HUES48 (cell line): ENCODE measurements at regions not wholly inside any gene's neighbourhood (a gene's known extent, or its start where the extent isn't known, plus 50 kb on each side); places are given as distances from the start of the nearest gene placed in this dataset.

ENCODE experiments used
- H3K27ac ChIP-seq: one replicate; pipeline ENCODE4 v1.7.0; 2013; ENCODE audit warnings: low read depth, low read length, inconsistent platforms
- H3K27me3 ChIP-seq: 2 replicates; pipeline ENCODE4 v1.6.1; 2013; ENCODE audit warnings: mild to moderate bottlenecking, low read length; ENCODE audit not compliant: control insufficient read depth, insufficient read depth
- H3K36me3 ChIP-seq: 2 replicates; pipeline ENCODE4 v1.6.1; 2013; ENCODE audit warnings: low read length; ENCODE audit not compliant: control insufficient read depth, insufficient read depth
- H3K4me1 ChIP-seq: 2 replicates; pipeline ENCODE4 v1.6.1; 2013; ENCODE audit warnings: mild to moderate bottlenecking, low read length; ENCODE audit not compliant: control insufficient read depth, insufficient read depth
- H3K4me3 ChIP-seq: 2 replicates; pipeline ENCODE4 v1.5.1; 2013; ENCODE audit warnings: mild to moderate bottlenecking, low read depth, low read length
- H3K9ac ChIP-seq: 2 replicates; pipeline ENCODE4 v1.6.1; 2013; ENCODE audit warnings: mild to moderate bottlenecking, low read depth, low read length, moderate library complexity
- H3K9me3 ChIP-seq: 2 replicates; pipeline ENCODE4 v1.6.1; 2013; ENCODE audit warnings: low read length; ENCODE audit not compliant: control insufficient read depth, insufficient read depth

DNA sequence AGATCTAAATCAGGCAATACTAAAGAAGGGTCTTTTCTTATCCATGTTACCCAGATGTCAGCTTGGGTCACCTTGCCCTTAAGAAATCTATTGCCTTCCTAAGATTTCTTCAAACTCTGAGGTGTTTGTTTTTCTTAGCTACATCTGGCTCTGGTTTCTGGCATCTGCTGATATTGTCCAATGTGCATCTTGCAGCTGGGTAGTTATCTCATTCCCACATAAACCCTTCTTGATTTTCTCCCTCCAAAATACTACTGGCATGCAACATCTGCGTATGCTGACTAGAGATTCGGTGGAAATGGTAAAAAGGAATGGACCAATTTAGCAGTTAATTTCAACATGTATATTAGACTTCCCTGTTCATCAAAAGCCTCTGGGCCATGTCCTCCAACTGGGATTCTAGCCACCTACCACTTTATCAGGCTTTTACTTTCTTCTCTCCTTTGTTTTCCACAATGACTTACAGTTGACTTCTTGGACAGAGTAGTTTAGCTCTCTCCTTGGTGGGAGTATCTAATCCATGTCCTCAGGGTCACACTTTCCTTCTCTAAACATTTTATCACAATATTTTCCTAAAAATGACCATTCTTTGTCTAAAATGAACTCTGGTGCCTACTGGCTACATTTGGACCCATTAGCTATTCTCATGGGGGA is 324.8 kb upstream of the FAR2 start:
- H3K27me3 ChIP-seq = no peaks in the 10 kb centered on the region
- H3K4me3 ChIP-seq = no peak overlapping the region
- no peaks in the 10 kb centered on the region for H3K36me3 ChIP-seq
- H3K9ac ChIP-seq = no peak overlapping the region
- H3K4me1 ChIP-seq = no peaks in the 10 kb centered on the region
- H3K27ac ChIP-seq = no peak overlapping the region
- H3K9me3 ChIP-seq = no peaks in the 10 kb centered on the region

DNA sequence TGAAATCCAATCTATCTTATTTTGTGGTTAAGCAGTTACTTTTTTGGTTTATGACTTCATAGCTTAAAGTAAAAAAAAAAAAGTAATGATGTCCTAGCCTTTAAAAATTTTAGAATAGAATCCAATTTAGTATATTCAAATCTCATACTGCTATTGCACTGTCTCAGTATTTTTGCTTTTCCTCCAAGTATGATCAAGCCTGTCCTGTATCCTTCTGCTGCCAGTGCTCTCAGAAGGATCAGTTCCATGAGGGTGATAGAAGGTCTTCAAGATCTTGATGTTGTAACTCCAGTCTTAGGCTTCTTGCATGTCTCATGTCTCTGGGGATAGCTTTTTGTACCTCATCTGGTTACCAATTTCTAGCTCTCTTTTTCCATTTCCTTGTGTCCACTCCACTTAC is 324.2 kb upstream of the FAR2 start:
- H3K27ac ChIP-seq = no peak overlapping the region
- no peaks in the 10 kb centered on the region for H3K27me3 ChIP-seq
- no peaks in the 10 kb centered on the region for H3K9me3 ChIP-seq
- H3K9ac ChIP-seq = no peak overlapping the region
- H3K4me1 ChIP-seq = no peaks in the 10 kb centered on the region
- H3K36me3 ChIP-seq = no peaks in the 10 kb centered on the region
- H3K4me3 ChIP-seq = no peak overlapping the region

DNA sequence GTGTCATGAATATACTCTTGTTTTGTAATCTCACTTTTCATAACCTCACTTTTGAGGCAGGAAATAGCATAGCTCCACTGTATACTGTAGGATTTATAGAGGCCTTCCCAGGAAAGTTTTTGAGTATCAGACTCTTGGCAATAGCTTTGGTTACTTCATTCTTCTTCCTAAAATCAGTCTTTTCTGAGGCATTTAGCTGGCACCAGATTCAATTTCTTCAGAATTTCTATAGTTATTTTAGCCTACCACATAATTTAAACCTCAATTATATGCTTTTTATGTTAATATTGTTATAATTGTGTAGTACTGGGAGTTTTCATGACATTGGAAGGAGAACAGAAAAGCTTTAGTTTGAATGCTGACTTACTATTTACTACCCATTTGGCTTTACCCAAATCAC is 322.3 kb upstream of the FAR2 start:
- H3K27me3 ChIP-seq = no peaks in the 10 kb centered on the region
- H3K9ac ChIP-seq = no peak overlapping the region
- no peak overlapping the region for H3K27ac ChIP-seq
- H3K9me3 ChIP-seq = no peaks in the 10 kb centered on the region
- H3K4me3 ChIP-seq = no peak overlapping the region
- H3K4me1 ChIP-seq = no peaks in the 10 kb centered on the region
- H3K36me3 ChIP-seq = no peaks in the 10 kb centered on the region

GRCh38 chr12:28827861-28828260 is 321.2 kb upstream of the FAR2 start:
- H3K36me3 ChIP-seq = no peaks in the 10 kb centered on the region
- H3K27ac ChIP-seq = no peak overlapping the region
- H3K4me1 ChIP-seq = no peaks in the 10 kb centered on the region
- no peak overlapping the region for H3K4me3 ChIP-seq
- H3K27me3 ChIP-seq = no peaks in the 10 kb centered on the region
- H3K9ac ChIP-seq = no peak overlapping the region
- H3K9me3 ChIP-seq = no peaks in the 10 kb centered on the region

DNA sequence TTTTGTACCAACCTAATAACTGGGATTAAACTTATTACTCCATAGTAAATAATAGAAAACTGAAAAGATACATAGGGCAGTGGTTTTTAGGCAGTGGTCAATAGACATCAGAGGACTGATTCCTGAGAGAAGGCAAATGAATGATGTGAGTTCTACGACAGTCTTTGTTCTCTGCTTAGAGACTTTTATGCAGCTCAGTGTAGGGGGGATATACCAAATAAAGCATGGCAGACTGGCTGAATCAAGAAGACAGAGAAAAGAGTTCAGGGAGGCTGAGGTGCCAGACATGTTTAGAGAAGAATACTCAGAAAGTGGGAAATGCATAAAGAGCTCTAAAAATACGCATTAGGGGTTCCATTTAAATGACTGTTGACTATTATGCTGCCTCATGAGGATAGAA is 320.8 kb upstream of the FAR2 start:
- no peaks in the 10 kb centered on the region for H3K9me3 ChIP-seq
- H3K4me1 ChIP-seq = no peaks in the 10 kb centered on the region
- H3K9ac ChIP-seq = no peak overlapping the region
- H3K4me3 ChIP-seq = no peak overlapping the region
- no peaks in the 10 kb centered on the region for H3K27me3 ChIP-seq
- H3K36me3 ChIP-seq = no peaks in the 10 kb centered on the region
- H3K27ac ChIP-seq = no peak overlapping the region

DNA sequence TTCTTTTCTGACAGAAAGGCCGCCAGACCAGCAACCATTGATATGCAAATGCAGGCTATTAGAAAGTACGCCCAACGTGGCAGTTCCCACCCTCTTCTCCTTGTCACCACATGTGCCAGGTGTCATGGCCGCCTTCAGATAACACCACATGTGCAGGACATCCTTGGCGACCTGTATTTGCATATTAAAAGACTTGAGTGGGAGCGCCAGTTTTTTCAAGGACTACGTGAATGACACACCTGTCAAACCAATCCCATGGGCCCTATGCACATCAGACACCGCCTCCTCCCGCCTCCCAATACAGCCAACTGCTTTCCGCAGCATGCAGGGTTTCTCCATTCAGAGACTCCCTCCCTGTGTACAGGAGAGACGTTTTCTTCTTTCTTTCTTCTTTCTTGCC is 318.6 kb upstream of the FAR2 start:
- Histone ChIP-seq H3K36me3 (no peaks in the 10 kb centered on the region), H3K4me1 (no peaks in the 10 kb centered on the region), H3K27me3 (no peaks in the 10 kb centered on the region), H3K9me3 (no peaks in the 10 kb centered on the region), H3K4me3 (no peak overlapping the region), H3K27ac (no peak overlapping the region), H3K9ac (no peak overlapping the region)

GRCh38 chr12:28844718-28845117 is 304.4 kb upstream of the FAR2 start:
- no peak overlapping the region for H3K27ac ChIP-seq
- no peak overlapping the region for H3K9ac ChIP-seq
- H3K4me3 ChIP-seq = no peak overlapping the region
- no peaks in the 10 kb centered on the region for H3K36me3 ChIP-seq
- no peaks in the 10 kb centered on the region for H3K27me3 ChIP-seq
- no peaks in the 10 kb centered on the region for H3K9me3 ChIP-seq
- no peaks in the 10 kb centered on the region for H3K4me1 ChIP-seq

DNA sequence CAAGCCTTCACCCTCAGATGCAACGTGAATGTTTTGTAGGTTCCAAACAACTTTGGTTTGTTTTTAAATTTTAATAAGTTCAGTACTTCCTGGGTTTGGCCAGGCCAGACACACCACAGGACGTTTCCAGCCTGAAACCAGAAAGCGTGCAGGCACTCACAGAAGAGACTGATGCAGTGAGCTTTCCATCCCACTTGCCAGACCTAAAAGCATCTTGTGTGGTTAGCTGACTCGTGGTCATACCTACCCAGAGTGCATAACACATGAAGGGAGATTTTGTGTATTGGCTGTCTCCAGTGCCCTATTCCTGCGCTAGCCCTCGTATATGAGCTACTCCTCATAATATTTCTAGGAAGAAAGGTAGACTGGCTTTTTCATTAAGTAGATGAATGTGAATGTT is 297.3 kb upstream of the FAR2 start:
- Histone ChIP-seq H3K27ac (no peak overlapping the region), H3K4me3 (no peak overlapping the region), H3K9me3 (no peaks in the 10 kb centered on the region), H3K9ac (no peak overlapping the region), H3K36me3 (no peaks in the 10 kb centered on the region), H3K4me1 (no peaks in the 10 kb centered on the region), H3K27me3 (no peaks in the 10 kb centered on the region)

DNA sequence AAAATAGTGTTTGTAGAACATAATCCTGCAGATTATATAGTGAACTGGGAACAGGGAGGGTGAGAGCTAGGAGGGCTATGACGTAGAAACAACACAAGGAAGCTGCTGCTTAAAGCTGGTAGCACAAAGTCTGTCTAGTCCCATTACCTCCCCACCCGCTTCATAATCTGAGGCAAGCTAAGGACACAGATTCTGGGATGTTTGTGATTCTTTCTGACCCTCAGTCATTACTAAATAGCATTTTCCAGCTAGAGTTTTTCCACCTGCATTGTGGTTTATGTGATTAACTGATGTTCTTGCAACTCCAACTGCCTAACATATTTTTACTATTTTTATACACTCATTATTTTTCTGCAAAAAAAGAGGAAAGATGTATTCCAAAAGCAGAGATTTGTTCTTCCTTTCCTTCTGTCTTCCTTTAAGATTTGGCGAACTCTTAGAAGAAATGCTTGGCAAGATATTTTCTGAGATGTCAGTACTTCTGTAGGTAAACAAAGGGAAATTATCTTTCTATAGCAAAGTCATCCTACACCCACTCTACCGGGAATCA is 293.2 kb upstream of the FAR2 start:
- Histone ChIP-seq H3K9ac (no peak overlapping the region), H3K27me3 (no peaks in the 10 kb centered on the region), H3K36me3 (no peaks in the 10 kb centered on the region), H3K27ac (no peak overlapping the region), H3K4me1 (no peaks in the 10 kb centered on the region), H3K9me3 (no peaks in the 10 kb centered on the region), H3K4me3 (no peak overlapping the region)

DNA sequence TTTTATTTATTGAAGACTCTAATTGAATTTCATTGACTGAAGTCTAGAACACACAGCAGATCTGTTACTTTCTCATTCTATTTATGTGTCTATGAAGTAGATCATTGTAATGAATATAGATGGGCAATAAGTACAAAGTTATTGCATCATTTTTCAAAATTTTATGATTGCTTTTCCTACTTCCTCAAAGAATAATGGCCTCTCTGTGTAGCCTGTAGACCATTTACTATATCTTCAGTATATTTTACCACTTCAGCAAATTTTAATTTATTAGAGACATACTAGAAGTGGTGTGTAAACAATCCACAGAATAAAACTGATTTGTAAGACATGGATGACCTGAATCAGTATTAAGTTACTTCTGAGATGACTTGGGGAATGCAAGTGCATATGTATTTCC is 291.7 kb upstream of the FAR2 start:
- H3K27me3 ChIP-seq = no peaks in the 10 kb centered on the region

GRCh38 chr12:28859551-28859950 is 289.5 kb upstream of the FAR2 start:
- Histone ChIP-seq H3K4me1 (no peaks in the 10 kb centered on the region), H3K9me3 (no peaks in the 10 kb centered on the region), H3K27ac (no peak overlapping the region), H3K36me3 (no peaks in the 10 kb centered on the region), H3K27me3 (no peaks in the 10 kb centered on the region), H3K4me3 (no peak overlapping the region), H3K9ac (no peak overlapping the region)

More for the DNA sequence above, 291.7 kb upstream of the FAR2 start:
- Histone ChIP-seq H3K4me3 (no peak overlapping the region), H3K4me1 (no peaks in the 10 kb centered on the region), H3K9ac (no peak overlapping the region), H3K36me3 (no peaks in the 10 kb centered on the region), H3K9me3 (no peaks in the 10 kb centered on the region), H3K27ac (no peak overlapping the region)
